A549 (cell line): ENCODE measurements at regions not wholly inside any gene's neighbourhood (a gene's known extent, or its start where the extent isn't known, plus 50 kb on each side); places are given as distances from the start of the nearest gene placed in this dataset.

Source experiments
- CTCF ChIP-seq: fragments of >200 bp; sonication (Bioruptor Twin); formaldehyde crosslinking; IDR thresholded peaks from 3 replicates; pipeline ENCODE4 v1.5.1; 2016
- JUN ChIP-seq, 2 experiments: fragments of >200 bp; sonication (Bioruptor Twin); formaldehyde crosslinking; IDR thresholded peaks; 2 replicates in 1 of 2; 3 replicates in 1 of 2; pipeline ENCODE4 v1.6.1; 2016 to 2017

- TF ChIP-seq JUN (IDR thresholded peaks at IDR 0.05), result no peak
- no peak for TF ChIP-seq CTCF
These were observed 306.6 kb upstream of the TGFBR2 start for GRCh38 chr3:30299674-30300385.
